CD4-positive, alpha-beta T cell (primary cell): ENCODE measurements at regions not wholly inside any gene's neighbourhood (a gene's known extent, or its start where the extent isn't known, plus 50 kb on each side); places are given as distances from the start of the nearest gene placed in this dataset.

Source experiments
- ATAC-seq: fragments of 200-7000 bp; cut with Tn5 transposase; one replicate; pipeline ENCODE4 v1.10.0; 2022; ENCODE audit warnings: mild to moderate bottlenecking; ENCODE audit not compliant: poor library complexity
- CTCF ChIA-PET: fragments of 350-600 bp; sonication (Branson Sonifier 250); formaldehyde crosslinking; loops from one replicate; lab custom pipeline; 2021; ENCODE audit warnings: antibody characterized with exemption, inconsistent platforms; lab: Charles Lee
- POLR2A ChIA-PET: fragments of 350-600 bp; sonication (Branson Sonifier 250); formaldehyde crosslinking; loops from one replicate; lab custom pipeline; 2021; ENCODE audit warnings: antibody characterized with exemption, inconsistent platforms; lab: Charles Lee
- DNase-seq, 14 experiments: peaks; one replicate each; pipeline ENCODE4 v3.0.0-alpha.2; 2013 to 2020; ENCODE audit warnings: mixed read lengths in 2 of 14
- H3K27ac ChIP-seq, 2 donors: one replicate each; pipeline versions ENCODE4 v1.5.1 to v1.7.0; 2013; ENCODE audit warnings: low read length in 2 of 2, low read depth in 1 of 2, mild to moderate bottlenecking in 1 of 2
- H3K27me3 ChIP-seq, 2 experiments: 1 replicate in 1 of 2; 2 replicates in 1 of 2; pipeline versions ENCODE4 v1.6.1 to v1.7.0; 2013; ENCODE audit warnings: low read length in 2 of 2, control low read depth in 1 of 2, mild to moderate bottlenecking in 1 of 2, moderate library complexity in 1 of 2; ENCODE audit not compliant: insufficient read depth in 2 of 2, control insufficient read depth in 1 of 2
- H3K36me3 ChIP-seq: one replicate; pipeline ENCODE4 v1.6.1; 2013; ENCODE audit warnings: low read length, control low read depth; ENCODE audit not compliant: insufficient read depth
- H3K4me1 ChIP-seq: one replicate; pipeline ENCODE4 v1.6.1; 2013; ENCODE audit warnings: low read length, control low read depth; ENCODE audit not compliant: insufficient read depth
- H3K4me3 ChIP-seq: one replicate; pipeline ENCODE4 v1.5.1; 2013; ENCODE audit warnings: mild to moderate bottlenecking, low read length, moderate library complexity
- H3K9me3 ChIP-seq, 2 experiments: 1 replicate in 1 of 2; 2 replicates in 1 of 2; pipeline versions ENCODE4 v1.6.1 to v1.7.0; 2013; ENCODE audit warnings: low read length in 2 of 2, mild to moderate bottlenecking in 2 of 2, control low read depth in 1 of 2, moderate library complexity in 1 of 2; ENCODE audit not compliant: control insufficient read depth in 1 of 2, insufficient read depth in 1 of 2
- H3K27ac Mint-ChIP-seq: one replicate; pipeline ENCODE4 v1.8.0; 2020; ENCODE audit warnings: mixed read lengths
- H3K27me3 Mint-ChIP-seq: one replicate; pipeline ENCODE4 v1.8.0; 2021; ENCODE audit warnings: mixed read lengths
- H3K36me3 Mint-ChIP-seq: one replicate; pipeline ENCODE4 v1.8.0; 2021; ENCODE audit warnings: low read depth, mixed read lengths
- H3K4me1 Mint-ChIP-seq: one replicate; pipeline ENCODE4 v1.8.0; 2021; ENCODE audit warnings: low read depth, mixed read lengths
- H3K4me3 Mint-ChIP-seq: one replicate; pipeline ENCODE4 v1.8.0; 2020; ENCODE audit warnings: mild to moderate bottlenecking, mixed read lengths
- H3K9me3 Mint-ChIP-seq: one replicate; pipeline ENCODE4 v1.8.0; 2020; ENCODE audit warnings: mixed read lengths
- CTCF ChIP-seq: fragments of 200-600 bp; IDR thresholded peaks from one replicate; pipeline ENCODE4 v1.8.0; 2022; ENCODE audit warnings: antibody characterized with exemption, mild to moderate bottlenecking
- intact Hi-C, 2 experiments: fragments of 100-400 bp; cut with DNase I in 1 of 2; cut with micrococcal nuclease in 1 of 2; formaldehyde crosslinking; loops; one replicate each; pipeline versions ENCODE4 v1.15.1 to v1.9.0; 2023 to 2025; cut with DNase I, micrococcal nuclease

DNA sequence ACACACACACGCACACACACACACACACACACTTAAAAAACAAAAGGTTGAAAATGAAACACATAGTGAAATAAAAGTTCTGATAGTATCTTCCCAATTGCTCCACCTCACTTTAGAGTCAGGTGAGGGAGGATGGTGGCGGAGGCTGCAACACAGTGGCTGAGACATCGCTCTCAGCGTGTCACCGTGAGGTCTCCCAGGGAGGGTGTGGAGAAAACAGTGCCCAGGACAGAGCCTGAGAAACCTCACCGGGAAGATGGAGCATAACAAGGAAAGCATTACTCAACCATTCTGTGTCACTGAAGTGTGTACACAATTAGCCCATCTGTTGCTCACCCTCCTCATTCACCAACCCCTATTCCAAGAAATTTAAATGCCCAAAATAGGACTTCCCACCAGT, 111.4 kb upstream of the USP29 start:
- no peak overlapping the region for H3K27ac Mint-ChIP-seq
- Histone ChIP-seq H3K27me3 (no peaks in the 10 kb centered on the region), H3K36me3 (no peaks in the 10 kb centered on the region), H3K4me1 (no peaks in the 10 kb centered on the region), H3K4me3 (no peak overlapping the region), H3K27ac (no peak overlapping the region), H3K9me3 (peaks cover 8 to 53% of the 10 kb centered on the region in 2 experiments)
- ATAC-seq (no peak), DNase-seq (no peak)
- ChIA-PET CTCF (no interaction called here), POLR2A (no interaction called here)
- H3K36me3 Mint-ChIP-seq = peaks cover 6% of the 10 kb centered on the region
- intact Hi-C loops = no loop called here
- H3K27me3 Mint-ChIP-seq = no peaks in the 10 kb centered on the region
- no peaks in the 10 kb centered on the region for H3K4me1 Mint-ChIP-seq
- peaks cover 29% of the 10 kb centered on the region for H3K9me3 Mint-ChIP-seq
- TF ChIP-seq CTCF = no peak
- H3K4me3 Mint-ChIP-seq = no peak overlapping the region

GRCh38 chr19:57010541-57010940, 109.2 kb upstream of the USP29 start:
- Mint-ChIP-seq H3K4me3 (no peak overlapping the region), H3K9me3 (peaks cover 33% of the 10 kb centered on the region), H3K27ac (no peak overlapping the region), H3K27me3 (no peaks in the 10 kb centered on the region), H3K36me3 (peaks cover 10% of the 10 kb centered on the region), H3K4me1 (no peaks in the 10 kb centered on the region)
- H3K27ac ChIP-seq = no peak overlapping the region
- no peaks in the 10 kb centered on the region for H3K36me3 ChIP-seq
- intact Hi-C loops = no loop called here
- H3K27me3 ChIP-seq = no peaks in the 10 kb centered on the region
- H3K4me3 ChIP-seq = no peak overlapping the region
- ATAC-seq = no peak
- peaks cover 13 to 52% of the 10 kb centered on the region in 2 experiments for H3K9me3 ChIP-seq
- H3K4me1 ChIP-seq = no peaks in the 10 kb centered on the region
- no peak for TF ChIP-seq CTCF
- CTCF ChIA-PET = no interaction called here
- no peak for DNase-seq
- POLR2A ChIA-PET = no interaction called here

DNA sequence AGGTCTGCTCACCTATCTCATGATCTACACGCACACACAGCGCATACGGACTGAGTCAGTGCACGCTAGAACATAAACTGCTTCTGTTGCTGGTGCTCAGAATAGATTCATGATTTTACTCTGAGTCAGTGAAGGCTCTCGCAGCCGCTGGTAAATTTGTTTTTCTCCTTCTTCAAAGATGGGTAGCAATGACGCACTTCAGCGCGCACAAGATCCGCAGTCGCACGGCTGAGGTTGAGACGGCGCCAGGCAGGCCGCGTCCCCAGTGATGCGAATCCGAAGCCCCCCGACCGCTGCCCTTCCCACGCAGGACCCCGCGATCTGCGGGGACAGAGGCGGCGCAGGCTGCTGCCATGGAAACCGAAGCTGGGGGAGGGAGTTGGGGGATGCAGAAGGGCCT, 103.7 kb upstream of the USP29 start:
- peaks cover 29 to 40% of the 10 kb centered on the region in 2 experiments for H3K9me3 ChIP-seq
- H3K36me3 ChIP-seq = no peaks in the 10 kb centered on the region
- no peaks in the 10 kb centered on the region for H3K4me1 ChIP-seq
- Mint-ChIP-seq H3K27ac (no peak overlapping the region), H3K27me3 (no peaks in the 10 kb centered on the region), H3K36me3 (peaks cover 10% of the 10 kb centered on the region), H3K4me3 (no peak overlapping the region), H3K4me1 (no peaks in the 10 kb centered on the region), H3K9me3 (peaks cover 17% of the 10 kb centered on the region)
- H3K4me3 ChIP-seq = no peak overlapping the region
- H3K27ac ChIP-seq = no peak overlapping the region
- no peak for ATAC-seq
- intact Hi-C loops = no loop called here
- H3K27me3 ChIP-seq = no peaks in the 10 kb centered on the region
- no peak for DNase-seq
- CTCF ChIA-PET = no interaction called here
- POLR2A ChIA-PET = no interaction called here
- TF ChIP-seq CTCF = no peak
